Fibroblast of villous mesenchyme (primary cell): ENCODE measurements at regions not wholly inside any gene's neighbourhood (a gene's known extent, or its start where the extent isn't known, plus 50 kb on each side); places are given as distances from the start of the nearest gene placed in this dataset.

Experiments used
- DNase-seq: peaks from one replicate; pipeline ENCODE4 v3.0.0-alpha.2; 2010; ENCODE audit warnings: low read depth
- H3K4me3 ChIP-seq: 2 replicates; pipeline ENCODE4 v1.5.1; 2011; ENCODE audit warnings: low read depth, mild to moderate bottlenecking, low read length
- CTCF ChIP-seq: IDR thresholded peaks from 2 replicates; pipeline ENCODE4 v1.5.1; 2012; ENCODE audit warnings: low read depth, mild to moderate bottlenecking, low read length; ENCODE audit not compliant: insufficient read depth

GRCh38 chr20:40583636-40584035 lies 105.4 kb downstream of the MAFB start:
- DNase-seq = no peak
- no peak overlapping the region for H3K4me3 ChIP-seq
- no peak for TF ChIP-seq CTCF

GRCh38 chr20:40583205-40583604 lies 105.8 kb downstream of the MAFB start:
- no peak for TF ChIP-seq CTCF
- DNase-seq = no peak

GRCh38 chr20:40582531-40582930 lies 106.5 kb downstream of the MAFB start:
- no peak overlapping the region for H3K4me3 ChIP-seq
- DNase-seq = no peak
- TF ChIP-seq CTCF = no peak

More at GRCh38 chr20:40583205-40583604, 105.8 kb downstream of the MAFB start:
- no peak overlapping the region for H3K4me3 ChIP-seq

- H3K4me3 ChIP-seq = no peak overlapping the region
- no peak for DNase-seq
- TF ChIP-seq CTCF = no peak
Observed at GRCh38 chr20:40579701-40580100, 109.3 kb downstream of the MAFB start.

GRCh38 chr20:40578961-40579360 lies 110.1 kb downstream of the MAFB start:
- TF ChIP-seq CTCF = no peak
- no peak overlapping the region for H3K4me3 ChIP-seq
- no peak for DNase-seq

- no peak for TF ChIP-seq CTCF
- no peak overlapping the region for H3K4me3 ChIP-seq
Observed at GRCh38 chr20:40575851-40576250, 113.2 kb downstream of the MAFB start.

GRCh38 chr20:40572251-40572650 lies 116.8 kb downstream of the MAFB start:
- no peak overlapping the region for H3K4me3 ChIP-seq
- no peak for TF ChIP-seq CTCF
- no peak for DNase-seq

More at GRCh38 chr20:40575851-40576250, 113.2 kb downstream of the MAFB start:
- DNase-seq = no peak
